Fibroblast of lung (primary cell): ENCODE measurements at regions not wholly inside any gene's neighbourhood (a gene's known extent, or its start where the extent isn't known, plus 50 kb on each side); places are given as distances from the start of the nearest gene placed in this dataset.

Experiments used
- DNase-seq, 2 donors: peaks; one replicate each; pipeline versions ENCODE4 v3.0.0 to v3.0.0-alpha.2; 2010; ENCODE audit warnings: low read depth in 2 of 2
- H2AFZ ChIP-seq: 2 replicates; pipeline ENCODE4 v1.5.1; 2012; ENCODE audit warnings: low read length, control low read depth, inconsistent platforms
- H3K27ac ChIP-seq: 2 replicates; pipeline ENCODE4 v1.5.1; 2011; ENCODE audit warnings: low read length, control low read depth; ENCODE audit not compliant: insufficient read depth
- H3K27me3 ChIP-seq: 2 replicates; pipeline ENCODE4 v1.5.1; 2011; ENCODE audit warnings: mild to moderate bottlenecking, low read length; ENCODE audit not compliant: control insufficient read depth, insufficient read depth
- H3K36me3 ChIP-seq: 2 replicates; pipeline ENCODE4 v1.5.1; 2011; ENCODE audit warnings: low read length; ENCODE audit not compliant: control insufficient read depth, insufficient read depth
- H3K4me1 ChIP-seq: 2 replicates; pipeline ENCODE4 v1.5.1; 2011; ENCODE audit warnings: low read length; ENCODE audit not compliant: control insufficient read depth, insufficient read depth; ENCODE audit errors: extremely low read depth
- H3K4me2 ChIP-seq: 2 replicates; pipeline ENCODE4 v1.5.1; 2011; ENCODE audit warnings: low read length, control low read depth; ENCODE audit not compliant: insufficient read depth; ENCODE audit errors: extremely low read depth
- H3K4me3 ChIP-seq, 4 experiments: fragments of 200-600 bp in 1 of 4; sonication (generic) in 1 of 4; replicated peaks in 1 of 4; 2 replicates each; pipeline ENCODE4 v1.5.1; 2011 to 2016; ENCODE audit warnings: low read length in 4 of 4, low read depth in 3 of 4, mild to moderate bottlenecking in 3 of 4, control low read depth in 2 of 4, inconsistent platforms in 1 of 4, mixed read lengths in 1 of 4; ENCODE audit not compliant: insufficient read depth in 1 of 4; ENCODE audit errors: control extremely low read depth in 1 of 4
- H3K79me2 ChIP-seq: 2 replicates; pipeline ENCODE4 v1.5.1; 2012; ENCODE audit warnings: mild to moderate bottlenecking, low read length, inconsistent platforms; ENCODE audit not compliant: control insufficient read depth, insufficient read depth
- H3K9ac ChIP-seq: 2 replicates; pipeline ENCODE4 v1.5.1; 2011; ENCODE audit warnings: mild to moderate bottlenecking, low read length, control low read depth; ENCODE audit not compliant: insufficient read depth
- H3K9me3 ChIP-seq: 2 replicates; pipeline ENCODE4 v1.5.1; 2012; ENCODE audit warnings: low read depth, low read length; ENCODE audit not compliant: control insufficient read depth, insufficient read depth
- H4K20me1 ChIP-seq: 2 replicates; pipeline ENCODE4 v1.5.1; 2011; ENCODE audit warnings: low read length; ENCODE audit not compliant: control insufficient read depth, insufficient read depth; ENCODE audit errors: extremely low read depth
- EZH2 ChIP-seq: IDR thresholded peaks from 2 replicates; pipeline ENCODE4 v1.5.1; 2012; ENCODE audit warnings: low read length, control low read depth, mild to moderate bottlenecking; ENCODE audit errors: missing control alignments
- TF ChIP-seq, protein P1 (sequence below), 2 donors: IDR thresholded peaks in 1 of 2; conservative IDR thresholded peaks in 1 of 2; 1 replicate in 1 of 2; 2 replicates in 1 of 2; pipeline ENCODE4 v1.5.1; 2011 to 2012; ENCODE audit warnings: low read length in 2 of 2, control low read depth in 1 of 2, inconsistent platforms in 1 of 2, low read depth in 1 of 2, mild to moderate bottlenecking in 1 of 2

DNA sequence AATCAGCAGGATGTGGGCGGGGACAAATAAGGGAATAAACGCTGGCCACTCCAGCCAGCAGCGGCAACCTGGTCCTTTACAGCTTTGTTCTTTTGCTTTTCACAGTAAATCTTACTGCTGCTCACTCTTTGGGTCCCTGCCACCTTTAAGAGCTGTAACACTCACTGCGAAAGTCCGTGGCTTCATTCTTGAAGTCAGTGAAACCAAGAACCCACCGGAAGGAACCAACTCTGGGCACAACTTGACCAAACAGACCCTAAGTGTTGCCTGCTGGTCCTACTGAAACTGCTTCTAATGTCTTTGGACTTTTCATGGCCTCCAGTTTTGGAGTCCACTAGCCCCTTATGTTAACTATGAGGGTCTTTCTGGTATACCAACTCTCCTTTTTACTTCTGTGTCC lies 566.2 kb upstream of the IGFBP7 start:
- Histone ChIP-seq H3K4me1 (no peaks in the 10 kb centered on the region), H3K9ac (no peak overlapping the region), H3K36me3 (no peaks in the 10 kb centered on the region), H3K4me3 (no peak overlapping the region), H3K4me2 (no peak overlapping the region), H3K9me3 (no peaks in the 10 kb centered on the region), H3K27me3 (no peaks in the 10 kb centered on the region), H3K79me2 (no peaks in the 10 kb centered on the region), H4K20me1 (no peaks in the 10 kb centered on the region), H3K27ac (no peak overlapping the region), H2AFZ (no peak overlapping the region)
- no peak for DNase-seq
- TF ChIP-seq, protein P1, sequence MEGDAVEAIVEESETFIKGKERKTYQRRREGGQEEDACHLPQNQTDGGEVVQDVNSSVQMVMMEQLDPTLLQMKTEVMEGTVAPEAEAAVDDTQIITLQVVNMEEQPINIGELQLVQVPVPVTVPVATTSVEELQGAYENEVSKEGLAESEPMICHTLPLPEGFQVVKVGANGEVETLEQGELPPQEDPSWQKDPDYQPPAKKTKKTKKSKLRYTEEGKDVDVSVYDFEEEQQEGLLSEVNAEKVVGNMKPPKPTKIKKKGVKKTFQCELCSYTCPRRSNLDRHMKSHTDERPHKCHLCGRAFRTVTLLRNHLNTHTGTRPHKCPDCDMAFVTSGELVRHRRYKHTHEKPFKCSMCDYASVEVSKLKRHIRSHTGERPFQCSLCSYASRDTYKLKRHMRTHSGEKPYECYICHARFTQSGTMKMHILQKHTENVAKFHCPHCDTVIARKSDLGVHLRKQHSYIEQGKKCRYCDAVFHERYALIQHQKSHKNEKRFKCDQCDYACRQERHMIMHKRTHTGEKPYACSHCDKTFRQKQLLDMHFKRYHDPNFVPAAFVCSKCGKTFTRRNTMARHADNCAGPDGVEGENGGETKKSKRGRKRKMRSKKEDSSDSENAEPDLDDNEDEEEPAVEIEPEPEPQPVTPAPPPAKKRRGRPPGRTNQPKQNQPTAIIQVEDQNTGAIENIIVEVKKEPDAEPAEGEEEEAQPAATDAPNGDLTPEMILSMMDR (conservative IDR thresholded peaks at IDR 0.05 in 1 of 2, IDR thresholded peaks at IDR 0.05 in 1 of 2; ENCODE audit: low read depth in 1 of 2, low read length in 2 of 2) = no peak

DNA sequence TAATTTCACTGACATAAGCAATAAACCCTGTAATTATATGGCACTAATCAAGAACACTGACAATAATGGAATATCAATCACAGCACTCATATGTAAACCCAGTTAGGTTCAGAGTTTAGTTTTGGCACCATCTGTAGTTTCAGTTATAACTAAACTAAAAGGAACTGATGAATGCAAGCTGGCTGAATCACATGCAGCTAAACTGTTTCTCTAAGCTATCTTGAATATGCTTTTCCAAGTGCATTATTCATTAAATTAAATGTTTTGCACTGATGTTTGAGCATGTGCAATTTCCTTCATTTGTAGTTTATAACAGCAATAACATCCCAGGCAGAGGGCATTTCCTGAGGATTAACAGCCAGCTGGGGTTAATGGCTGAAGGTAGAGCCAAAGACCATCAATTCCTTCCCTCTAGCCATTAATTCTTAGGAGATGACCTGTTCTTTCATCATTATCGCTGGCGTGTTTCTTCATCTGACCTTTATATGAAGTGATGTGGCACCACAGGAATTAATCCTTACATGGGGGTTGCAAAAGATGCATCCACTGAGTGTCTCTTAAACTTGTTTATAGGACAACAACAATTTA lies 562.8 kb upstream of the IGFBP7 start:
- Histone ChIP-seq H3K4me1 (no peaks in the 10 kb centered on the region), H4K20me1 (no peaks in the 10 kb centered on the region), H3K27me3 (no peaks in the 10 kb centered on the region), H2AFZ (no peak overlapping the region), H3K9ac (no peak overlapping the region), H3K36me3 (no peaks in the 10 kb centered on the region), H3K27ac (no peak overlapping the region), H3K9me3 (no peaks in the 10 kb centered on the region), H3K4me2 (no peak overlapping the region), H3K4me3 (no peak overlapping the region), H3K79me2 (no peaks in the 10 kb centered on the region)
- no peak for TF ChIP-seq EZH2
- TF ChIP-seq, protein P1 (conservative IDR thresholded peaks at IDR 0.05 in 1 of 2, IDR thresholded peaks at IDR 0.05 in 1 of 2; ENCODE audit: low read depth in 1 of 2, low read length in 2 of 2) = no peak
- DNase-seq = no peak

DNA sequence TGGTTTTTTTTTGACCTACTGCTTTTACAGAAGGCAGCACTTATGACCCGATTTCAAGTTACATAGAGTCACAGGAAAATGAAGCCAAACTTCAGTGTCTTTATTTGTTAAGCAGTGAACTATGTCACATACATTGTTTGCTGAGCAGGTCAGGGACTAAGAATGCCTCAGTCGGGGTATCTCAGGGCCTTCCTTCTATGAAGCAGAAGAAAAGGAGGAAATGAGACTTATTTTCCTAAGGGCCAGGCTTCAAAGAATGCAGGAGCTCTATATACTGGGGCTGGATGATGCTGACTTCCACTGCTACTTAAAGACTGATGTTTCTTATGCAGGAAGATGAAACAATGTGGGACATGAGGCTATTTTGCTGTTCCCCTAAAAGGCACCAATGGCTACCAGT lies 558.4 kb upstream of the IGFBP7 start:
- Histone ChIP-seq H3K4me3 (no peak overlapping the region), H4K20me1 (no peaks in the 10 kb centered on the region), H3K27ac (no peak overlapping the region), H3K79me2 (no peaks in the 10 kb centered on the region), H3K36me3 (no peaks in the 10 kb centered on the region), H3K9me3 (no peaks in the 10 kb centered on the region), H3K9ac (no peak overlapping the region), H2AFZ (no peak overlapping the region), H3K4me1 (no peaks in the 10 kb centered on the region), H3K4me2 (no peak overlapping the region), H3K27me3 (no peaks in the 10 kb centered on the region)
- no peak for DNase-seq
- TF ChIP-seq, protein P1 (conservative IDR thresholded peaks at IDR 0.05 in 1 of 2, IDR thresholded peaks at IDR 0.05 in 1 of 2; ENCODE audit: low read depth in 1 of 2, low read length in 2 of 2) = no peak
- TF ChIP-seq EZH2 = no peak
